A549 (cell line): ENCODE measurements at regions not wholly inside any gene's neighbourhood (a gene's known extent, or its start where the extent isn't known, plus 50 kb on each side); places are given as distances from the start of the nearest gene placed in this dataset.

Experiments used
- ATAC-seq, 2 experiments: fragments of 200-7000 bp in 1 of 2; fragments of >200 bp in 1 of 2; cut with Nextera tagmentation in 1 of 2; cut with Tn5 transposase in 1 of 2; 3 replicates each; pipeline versions ENCODE4 v1.8.0 to v1.9.1; 2018 to 2020; ENCODE audit warnings: mild to moderate bottlenecking in 1 of 2, moderate library complexity in 1 of 2
- CTCF ChIA-PET: fragments of 300-600 bp; sonication (Branson Sonifier 250); formaldehyde crosslinking; extraction: SDS; loops from one replicate; lab custom pipeline; 2021; ENCODE audit warnings: antibody characterized with exemption, inconsistent platforms; lab: Yijun Ruan, JAX
- POLR2A ChIA-PET: fragments of 350-600 bp; formaldehyde crosslinking; extraction: SDS; loops from one replicate; lab custom pipeline; 2021; ENCODE audit warnings: antibody characterized with exemption, inconsistent platforms; lab: Yijun Ruan, JAX
- DNase-seq, 2 experiments: peaks; one replicate each; pipeline versions ENCODE4 v3.0.0 to v3.0.0-alpha.2; 2011 to 2016; ENCODE audit warnings: low read depth in 1 of 2, low spot score in 1 of 2
- FAIRE-seq: peaks from 2 replicates; lab custom pipeline; 2011; peaks lifted over from hg19 to GRCh38; lab: Jason Lieb, UNC
- H3K27ac ChIP-seq, 2 experiments: fragments of >200 bp; sonication (Bioruptor Twin); formaldehyde crosslinking; 3 replicates each; pipeline ENCODE4 v1.5.1; 2016 to 2017
- H3K4me1 ChIP-seq: fragments of >200 bp; sonication (Bioruptor Twin); formaldehyde crosslinking; 3 replicates; pipeline ENCODE4 v1.6.1; 2016
- H3K4me2 ChIP-seq: fragments of >200 bp; sonication (Bioruptor Twin); formaldehyde crosslinking; 3 replicates; pipeline ENCODE4 v1.6.1; 2016
- H3K4me3 ChIP-seq: fragments of >200 bp; sonication (Bioruptor Twin); formaldehyde crosslinking; 3 replicates; pipeline ENCODE4 v1.5.1; 2016
- H3K9me3 ChIP-seq: fragments of >200 bp; sonication (Bioruptor Twin); formaldehyde crosslinking; 3 replicates; pipeline ENCODE4 v1.6.1; 2016
- ATOH8 ChIP-seq: fragments of 250-450 bp; sonication (Bioruptor Pico); IDR thresholded peaks from 2 replicates; pipeline ENCODE4 v1.5.0; 2020; ENCODE audit warnings: low read depth, mild to moderate bottlenecking, moderate library complexity
- CBX2 ChIP-seq: fragments of 200-600 bp; sonication (generic); IDR thresholded peaks from 2 replicates; pipeline ENCODE4 v1.6.1; 2016; ENCODE audit warnings: low read depth, mild to moderate bottlenecking, borderline replicate concordance
- CEBPB ChIP-seq, 2 experiments: fragments of >200 bp in 1 of 2; sonication (Bioruptor Twin) in 1 of 2; formaldehyde crosslinking in 1 of 2; IDR thresholded peaks; 2 replicates each; pipeline ENCODE4 v1.6.1; 2012 to 2016
- CHD2 ChIP-seq: fragments of 150-350 bp; IDR thresholded peaks from 2 replicates; pipeline ENCODE4 v1.6.1; 2014; ENCODE audit warnings: low read length; ENCODE audit not compliant: partially characterized antibody
- FOSL2 ChIP-seq, 2 experiments: fragments of 450-650 bp in 1 of 2; fragments of >200 bp in 1 of 2; sonication (Bioruptor Twin) in 1 of 2; formaldehyde crosslinking; IDR thresholded peaks; 2 replicates each; pipeline versions ENCODE4 v1.5.0 to v1.6.1; 2016 to 2020; ENCODE audit warnings: mild to moderate bottlenecking in 1 of 2, moderate library complexity in 1 of 2
- HDAC2 ChIP-seq: fragments of 200-600 bp; sonication (generic); IDR thresholded peaks from 2 replicates; pipeline ENCODE4 v1.6.1; 2016
- HOXA7 ChIP-seq: fragments of 250-450 bp; sonication (Bioruptor Pico); IDR thresholded peaks from 2 replicates; pipeline ENCODE4 v1.5.0; 2020; ENCODE audit warnings: mild to moderate bottlenecking, moderate library complexity
- HOXB5 ChIP-seq: fragments of 250-450 bp; sonication (Bioruptor Pico); IDR thresholded peaks from 2 replicates; pipeline ENCODE4 v1.5.0; 2020; ENCODE audit warnings: mild to moderate bottlenecking, moderate library complexity
- JUNB ChIP-seq: fragments of >200 bp; sonication (Bioruptor Twin); formaldehyde crosslinking; IDR thresholded peaks from 2 replicates; pipeline ENCODE4 v1.6.1; 2016
- MAFK ChIP-seq: fragments of 450-650 bp; IDR thresholded peaks from 2 replicates; pipeline ENCODE4 v1.6.1; 2014; ENCODE audit not compliant: partially characterized antibody
- NPAS2 ChIP-seq: fragments of 250-450 bp; sonication (Bioruptor Pico); IDR thresholded peaks from 2 replicates; pipeline ENCODE4 v1.8.0; 2022; ENCODE audit warnings: mild to moderate bottlenecking, moderate library complexity, borderline replicate concordance
- NR3C1 ChIP-seq: fragments of >200 bp; sonication (Bioruptor Twin); formaldehyde crosslinking; IDR thresholded peaks from 3 replicates; pipeline ENCODE4 v1.6.1; 2017
- RAD21 ChIP-seq, 2 experiments: fragments of >200 bp in 1 of 2; sonication (Bioruptor Twin) in 1 of 2; formaldehyde crosslinking in 1 of 2; IDR thresholded peaks in 1 of 2; conservative IDR thresholded peaks in 1 of 2; 2 replicates in 1 of 2; 3 replicates in 1 of 2; pipeline ENCODE4 v1.6.1; 2012 to 2018; ENCODE audit warnings: inconsistent platforms in 1 of 2
- RARB ChIP-seq: fragments of 250-450 bp; sonication (Bioruptor Pico); IDR thresholded peaks from 2 replicates; pipeline ENCODE4 v1.8.0; 2021; ENCODE audit warnings: mild to moderate bottlenecking, moderate library complexity
- RCOR1 ChIP-seq: fragments of 150-350 bp; IDR thresholded peaks from 2 replicates; pipeline ENCODE4 v1.6.1; 2014; ENCODE audit warnings: antibody characterized with exemption, low read length, low read depth
- REST ChIP-seq: fragments of 200-600 bp; sonication (generic); IDR thresholded peaks from 2 replicates; pipeline ENCODE4 v1.6.1; 2016; ENCODE audit warnings: antibody characterized with exemption, mild to moderate bottlenecking, moderate library complexity
- RNF2 ChIP-seq: fragments of 200-600 bp; sonication (generic); IDR thresholded peaks from 2 replicates; pipeline ENCODE4 v1.6.1; 2016; ENCODE audit warnings: low read depth, mild to moderate bottlenecking, antibody characterized with exemption, moderate library complexity, borderline replicate concordance
- SMC3 ChIP-seq: fragments of >200 bp; sonication (Bioruptor Twin); formaldehyde crosslinking; IDR thresholded peaks from 3 replicates; pipeline ENCODE4 v1.6.1; 2018; ENCODE audit warnings: inconsistent platforms
- ZFP36 ChIP-seq: fragments of 450-650 bp; IDR thresholded peaks from 2 replicates; pipeline ENCODE4 v1.6.1; 2014; ENCODE audit warnings: borderline replicate concordance; ENCODE audit not compliant: partially characterized antibody
- ZSCAN20 ChIP-seq: fragments of 250-450 bp; sonication (Bioruptor Pico); IDR thresholded peaks from 2 replicates; pipeline ENCODE4 v1.8.0; 2022; ENCODE audit warnings: mild to moderate bottlenecking, moderate library complexity
- WGBS: methylation state at CpG from one replicate; pipeline ENCODE4 v1.1.6; 2017; ENCODE audit errors: missing lambda C conversion rate; 5-methylcytosine and 5-hydroxymethylcytosine counted together
- TF ChIP-seq, protein P1 (sequence below): fragments of >200 bp; sonication (Bioruptor Twin); formaldehyde crosslinking; IDR thresholded peaks from 2 replicates; pipeline ENCODE4 v1.6.1; 2016

DNA sequence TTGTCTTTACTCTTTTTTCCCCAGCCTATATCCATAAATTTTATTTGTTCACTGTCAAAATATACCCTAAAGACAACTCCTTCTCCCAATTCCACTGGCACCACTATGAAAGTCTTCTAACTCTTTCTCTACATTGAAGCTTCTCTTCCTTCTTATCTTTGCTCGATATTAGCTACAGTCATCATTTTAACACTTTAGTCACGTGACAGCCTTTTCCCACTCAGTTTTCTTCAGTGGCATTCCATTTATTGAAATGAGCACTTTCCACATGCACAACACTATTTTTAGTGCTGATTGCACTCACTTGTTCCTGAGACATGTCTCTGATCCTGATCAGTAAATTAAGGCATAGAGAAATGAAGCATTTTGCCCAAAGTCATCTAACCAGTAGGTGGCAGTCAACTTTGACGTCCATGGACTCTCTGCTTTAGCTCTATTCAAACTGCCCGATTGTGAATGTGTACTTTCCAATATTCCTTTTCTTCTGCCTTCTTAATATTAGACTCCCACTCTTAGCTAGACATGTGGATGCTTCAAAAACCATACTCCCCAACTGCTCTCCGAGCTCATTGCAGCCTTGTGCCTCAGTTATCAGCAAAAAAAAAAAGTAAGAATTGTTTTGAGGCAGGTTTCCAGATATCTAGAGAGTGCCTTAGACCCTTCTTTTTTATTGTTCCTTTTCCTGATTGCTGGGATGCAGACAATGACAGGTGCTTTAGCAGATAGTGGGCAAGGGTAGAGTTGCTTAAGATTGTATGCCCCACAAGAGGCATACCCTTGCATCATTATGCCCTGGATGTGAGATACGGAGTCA lies 394.4 kb upstream of the ADGRL3 start:
- ChIA-PET CTCF (interaction anchor here (0.7 kb wide), 1 partner anchor 18 kb away, joined by 3 read pairs; no protein-coding TSS in a partner anchor), POLR2A (no interaction called here)
- ATAC-seq (no peak), DNase-seq (peak in 1 of 2 experiments; percentile 18), FAIRE-seq (no peak)
- Histone ChIP-seq H3K9me3 (no peaks in the 10 kb centered on the region), H3K27ac (no peak overlapping the region), H3K4me2 (no peak overlapping the region), H3K4me3 (no peak overlapping the region), H3K4me1 (no peaks in the 10 kb centered on the region)
- WGBS = 7% methylated on average over 6 of the region's 6 CpGs
- TF ChIP-seq RCOR1 (no peak), RAD21 (conservative IDR thresholded peaks at IDR 0.05 in 1 of 2, IDR thresholded peaks at IDR 0.05 in 1 of 2) (0 out of 5 replicates have a peak, but pooled peaks of 1 of the 2 experiments have one; percentile 8)

- Histone ChIP-seq H3K4me1 (no peaks in the 10 kb centered on the region), H3K27ac (no peak overlapping the region), H3K4me2 (no peak overlapping the region), H3K4me3 (no peak overlapping the region), H3K9me3 (no peaks in the 10 kb centered on the region)
- CTCF ChIA-PET = no interaction called here
- no peak for FAIRE-seq
- no peak for DNase-seq
- POLR2A ChIA-PET = no interaction called here
- 6% methylated on average over 1 of the region's 1 CpG for WGBS
- TF ChIP-seq CHD2 = no peak
- ATAC-seq = no peak
Measured at GRCh38 chr4:60808726-60809485, 391.2 kb upstream of the ADGRL3 start.

- no peak overlapping the region for H3K4me2 ChIP-seq
- no peak for FAIRE-seq
- H3K4me1 ChIP-seq = no peaks in the 10 kb centered on the region
- DNase-seq = no peak
- ATAC-seq = no peak
- no peaks in the 10 kb centered on the region for H3K9me3 ChIP-seq
- no peak overlapping the region for H3K4me3 ChIP-seq
- no peak for TF ChIP-seq HOXA7 (CRISPR knock-in tag)
- TF ChIP-seq JUNB = no peak
- no peak for TF ChIP-seq NPAS2 (CRISPR knock-in tag)
- TF ChIP-seq RNF2 = no peak
- ChIA-PET POLR2A (no interaction called here), CTCF (no interaction called here)
- H3K27ac ChIP-seq = no peak overlapping the region
- WGBS = 17% methylated on average over 1 of the region's 1 CpG
Measured at GRCh38 chr4:60809486-60809800, 390.7 kb upstream of the ADGRL3 start.

GRCh38 chr4:60812811-60813210 lies 387.3 kb upstream of the ADGRL3 start:
- ChIA-PET POLR2A (no interaction called here), CTCF (no interaction called here)
- Histone ChIP-seq H3K27ac (no peak overlapping the region), H3K9me3 (no peaks in the 10 kb centered on the region), H3K4me1 (no peaks in the 10 kb centered on the region), H3K4me3 (no peak overlapping the region), H3K4me2 (no peak overlapping the region)
- ATAC-seq (no peak), DNase-seq (no peak), FAIRE-seq (no peak)
- 0% methylated on average over 1 of the region's 1 CpG for WGBS
- TF ChIP-seq REST (no peak), NPAS2 (CRISPR knock-in tag) (no peak), ZSCAN20 (CRISPR knock-in tag) (no peak), RNF2 (no peak), NR3C1 (no peak), RARB (CRISPR knock-in tag) (no peak), CEBPB (IDR thresholded peaks at IDR 0.05) (no peak), RCOR1 (no peak), MAFK (no peak), SMC3 (no peak), CBX2 (no peak), ZFP36 (no peak), ATOH8 (CRISPR knock-in tag) (no peak), FOSL2 (IDR thresholded peaks at IDR 0.05) (no peak), FOSL2 (CRISPR knock-in tag; IDR thresholded peaks at IDR 0.05) (no peak), HOXB5 (CRISPR knock-in tag) (no peak), HDAC2 (no peak)
- TF ChIP-seq, protein P1, sequence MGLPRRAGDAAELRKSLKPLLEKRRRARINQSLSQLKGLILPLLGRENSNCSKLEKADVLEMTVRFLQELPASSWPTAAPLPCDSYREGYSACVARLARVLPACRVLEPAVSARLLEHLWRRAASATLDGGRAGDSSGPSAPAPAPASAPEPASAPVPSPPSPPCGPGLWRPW = no peak
